Activated B cell treated with CpG ODN at 0.5 μM for 24 hours (primary cell): ENCODE measurements at regions not wholly inside any gene's neighbourhood (a gene's known extent, or its start where the extent isn't known, plus 50 kb on each side); places are given as distances from the start of the nearest gene placed in this dataset.

ENCODE experiments used
- ATAC-seq: fragments of 200-7000 bp; cut with Tn5 transposase; one replicate; pipeline ENCODE4 v1.10.0; 2021; ENCODE audit warnings: low read depth, mild to moderate bottlenecking, moderate library complexity
- CTCF ChIA-PET: fragments of 350-600 bp; sonication (Branson Sonifier 250); formaldehyde crosslinking; loops from one replicate; lab custom pipeline; 2021; ENCODE audit warnings: antibody characterized with exemption; lab: Charles Lee
- POLR2A ChIA-PET: fragments of 350-600 bp; sonication (Branson Sonifier 250); formaldehyde crosslinking; loops from one replicate; lab custom pipeline; 2021; ENCODE audit warnings: antibody characterized with exemption; lab: Charles Lee
- DNase-seq: peaks from one replicate; pipeline ENCODE4 v3.0.0; 2022
- H3K27ac Mint-ChIP-seq: one replicate; pipeline ENCODE4 v1.8.0; 2020; ENCODE audit warnings: mixed read lengths
- H3K27me3 Mint-ChIP-seq: one replicate; pipeline ENCODE4 v1.8.0; 2021; ENCODE audit warnings: mixed read lengths
- H3K36me3 Mint-ChIP-seq: one replicate; pipeline ENCODE4 v1.8.0; 2021; ENCODE audit warnings: low read depth, mixed read lengths
- H3K4me1 Mint-ChIP-seq: one replicate; pipeline ENCODE4 v1.8.0; 2021; ENCODE audit warnings: mixed read lengths
- H3K4me3 Mint-ChIP-seq: one replicate; pipeline ENCODE4 v1.8.0; 2020; ENCODE audit warnings: mild to moderate bottlenecking, mixed read lengths
- H3K9me3 Mint-ChIP-seq: one replicate; pipeline ENCODE4 v1.8.0; 2020; ENCODE audit warnings: mixed read lengths
- CTCF ChIP-seq: fragments of 200-600 bp; IDR thresholded peaks from one replicate; pipeline ENCODE4 v1.8.0; 2022; ENCODE audit warnings: antibody characterized with exemption, mild to moderate bottlenecking
- intact Hi-C: fragments of 100-400 bp; cut with micrococcal nuclease; formaldehyde crosslinking; loops from one replicate; pipeline ENCODE4 v1.15.1; 2024

- ChIA-PET POLR2A (no interaction called here), CTCF (no interaction called here)
- Mint-ChIP-seq H3K36me3 (no peaks in the 10 kb centered on the region), H3K27me3 (no peaks in the 10 kb centered on the region), H3K4me3 (peak overlapping the region; percentile 3), H3K27ac (no peak overlapping the region), H3K4me1 (peaks cover 15% of the 10 kb centered on the region), H3K9me3 (peaks cover 2% of the 10 kb centered on the region)
- no peak for DNase-seq
- TF ChIP-seq CTCF = no peak
- no peak for ATAC-seq
- intact Hi-C loops = no loop called here
These were observed 246.8 kb downstream of the RAD51AP2 start for GRCh38 chr2:17271416-17271815.

GRCh38 chr2:17270894-17271293 lies 247.3 kb downstream of the RAD51AP2 start:
- ATAC-seq = peak; percentile 34
- peaks cover 15% of the 10 kb centered on the region for H3K4me1 Mint-ChIP-seq
- H3K36me3 Mint-ChIP-seq = no peaks in the 10 kb centered on the region
- ChIA-PET CTCF (no interaction called here), POLR2A (no interaction called here)
- no peaks in the 10 kb centered on the region for H3K9me3 Mint-ChIP-seq
- intact Hi-C loops = no loop called here
- TF ChIP-seq CTCF = no peak
- H3K27ac Mint-ChIP-seq = no peak overlapping the region
- no peak for DNase-seq
- H3K27me3 Mint-ChIP-seq = peaks cover under 1% of the 10 kb centered on the region
- peak overlapping the region; percentile 3 for H3K4me3 Mint-ChIP-seq

GRCh38 chr2:17263570-17263968 lies 254.7 kb downstream of the RAD51AP2 start:
- ChIA-PET CTCF (no interaction called here), POLR2A (no interaction called here)
- Mint-ChIP-seq H3K27ac (no peak overlapping the region), H3K4me3 (no peak overlapping the region), H3K9me3 (no peaks in the 10 kb centered on the region), H3K27me3 (peaks cover 6% of the 10 kb centered on the region), H3K36me3 (no peaks in the 10 kb centered on the region), H3K4me1 (no peaks in the 10 kb centered on the region)
- no peak for TF ChIP-seq CTCF
- intact Hi-C loops = no loop called here
- DNase-seq (no peak), ATAC-seq (no peak)

- Mint-ChIP-seq H3K36me3 (no peaks in the 10 kb centered on the region), H3K4me1 (no peaks in the 10 kb centered on the region), H3K9me3 (no peaks in the 10 kb centered on the region), H3K27ac (no peak overlapping the region), H3K27me3 (peaks cover 6% of the 10 kb centered on the region), H3K4me3 (no peak overlapping the region)
- intact Hi-C loops = no loop called here
- TF ChIP-seq CTCF = no peak
- ATAC-seq (no peak), DNase-seq (no peak)
- ChIA-PET CTCF (no interaction called here), POLR2A (no interaction called here)
These were observed 255.2 kb downstream of the RAD51AP2 start for GRCh38 chr2:17262854-17263569.

- peaks cover 4% of the 10 kb centered on the region for H3K27me3 Mint-ChIP-seq
- H3K9me3 Mint-ChIP-seq = no peaks in the 10 kb centered on the region
- POLR2A ChIA-PET = no interaction called here
- ATAC-seq = no peak
- CTCF ChIA-PET = no interaction called here
- no peak overlapping the region for H3K4me3 Mint-ChIP-seq
- H3K36me3 Mint-ChIP-seq = no peaks in the 10 kb centered on the region
- no peak for TF ChIP-seq CTCF
- H3K4me1 Mint-ChIP-seq = no peaks in the 10 kb centered on the region
- no peak for DNase-seq
- H3K27ac Mint-ChIP-seq = no peak overlapping the region
- intact Hi-C loops = no loop called here
These were observed 258.6 kb downstream of the RAD51AP2 start for GRCh38 chr2:17259613-17260012.
